Lower leg skin (tissue), 4 donors: ENCODE measurements at regions not wholly inside any gene's neighbourhood (a gene's known extent, or its start where the extent isn't known, plus 50 kb on each side); places are given as distances from the start of the nearest gene placed in this dataset.

Experiments
- DNase-seq, 2 donors: peaks; one replicate each; pipeline ENCODE4 v3.0.0-alpha.2; 2019; ENCODE audit warnings: low spot score in 2 of 2
- H3K4me3 ChIP-seq: fragments of 200-600 bp; sonication (generic); 2 replicates; pipeline ENCODE4 v1.5.1; 2017; ENCODE audit warnings: mild to moderate bottlenecking, low read depth; ENCODE audit not compliant: poor library complexity, severe bottlenecking
- POLR2A ChIP-seq, 2 donors: fragments of 450-650 bp; IDR thresholded peaks; one replicate each; pipeline ENCODE4 v1.6.1; 2016 to 2017; ENCODE audit warnings: antibody characterized with exemption in 2 of 2, mild to moderate bottlenecking in 1 of 2, moderate library complexity in 1 of 2
- WGBS, 2 donors: methylation state at CpG; one replicate each; pipeline ENCODE4 v1.1.5; 2018; 5-methylcytosine and 5-hydroxymethylcytosine counted together
- intact Hi-C: fragments of 100-400 bp; cut with DNase I; formaldehyde crosslinking; loops from one replicate; pipeline ENCODE4 v1.15.0; 2023; ENCODE audit warnings: low total_unique reads
- TF ChIP-seq, protein P1 (sequence below), 3 donors: fragments of 450-650 bp; IDR thresholded peaks; one replicate each; pipeline ENCODE4 v1.5.1; 2016; ENCODE audit warnings: antibody characterized with exemption in 3 of 3, mild to moderate bottlenecking in 3 of 3, moderate library complexity in 2 of 3

- intact Hi-C loops = no loop called here
- WGBS, 2 donors = 49 to 68% methylated on average over 31 to 38 of the region's 43 CpGs
- DNase-seq = no peak
- TF ChIP-seq, protein P1, sequence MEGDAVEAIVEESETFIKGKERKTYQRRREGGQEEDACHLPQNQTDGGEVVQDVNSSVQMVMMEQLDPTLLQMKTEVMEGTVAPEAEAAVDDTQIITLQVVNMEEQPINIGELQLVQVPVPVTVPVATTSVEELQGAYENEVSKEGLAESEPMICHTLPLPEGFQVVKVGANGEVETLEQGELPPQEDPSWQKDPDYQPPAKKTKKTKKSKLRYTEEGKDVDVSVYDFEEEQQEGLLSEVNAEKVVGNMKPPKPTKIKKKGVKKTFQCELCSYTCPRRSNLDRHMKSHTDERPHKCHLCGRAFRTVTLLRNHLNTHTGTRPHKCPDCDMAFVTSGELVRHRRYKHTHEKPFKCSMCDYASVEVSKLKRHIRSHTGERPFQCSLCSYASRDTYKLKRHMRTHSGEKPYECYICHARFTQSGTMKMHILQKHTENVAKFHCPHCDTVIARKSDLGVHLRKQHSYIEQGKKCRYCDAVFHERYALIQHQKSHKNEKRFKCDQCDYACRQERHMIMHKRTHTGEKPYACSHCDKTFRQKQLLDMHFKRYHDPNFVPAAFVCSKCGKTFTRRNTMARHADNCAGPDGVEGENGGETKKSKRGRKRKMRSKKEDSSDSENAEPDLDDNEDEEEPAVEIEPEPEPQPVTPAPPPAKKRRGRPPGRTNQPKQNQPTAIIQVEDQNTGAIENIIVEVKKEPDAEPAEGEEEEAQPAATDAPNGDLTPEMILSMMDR (IDR thresholded peaks at IDR 0.05) = no peak
- no peak for TF ChIP-seq POLR2A (IDR thresholded peaks at IDR 0.05)
- H3K4me3 ChIP-seq = no peak overlapping the region
Measured at GRCh38 chr10:120011359-120012130, 119.0 kb downstream of the SEC23IP start.

DNA sequence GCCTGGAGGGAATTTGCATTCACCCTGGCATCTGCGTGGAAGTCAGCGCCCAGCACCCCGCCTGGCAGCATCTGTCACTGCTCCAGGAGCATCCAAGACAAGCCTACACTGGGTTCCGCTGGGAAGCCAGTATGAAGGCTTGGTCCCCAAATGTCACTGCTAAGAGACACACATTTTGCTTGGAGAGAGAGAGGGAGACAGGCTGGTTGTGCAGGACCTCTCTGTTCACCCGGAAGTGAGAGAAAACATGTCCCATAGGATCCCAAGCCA is 119.5 kb downstream of the SEC23IP start:
- DNase-seq = no peak
- TF ChIP-seq POLR2A (IDR thresholded peaks at IDR 0.05) = no peak
- TF ChIP-seq, protein P1 (IDR thresholded peaks at IDR 0.05) = no peak
- H3K4me3 ChIP-seq = no peak overlapping the region
- intact Hi-C loops = no loop called here
- 47 to 64% methylated on average over 5 of the region's 5 CpGs for WGBS, 2 donors

DNA sequence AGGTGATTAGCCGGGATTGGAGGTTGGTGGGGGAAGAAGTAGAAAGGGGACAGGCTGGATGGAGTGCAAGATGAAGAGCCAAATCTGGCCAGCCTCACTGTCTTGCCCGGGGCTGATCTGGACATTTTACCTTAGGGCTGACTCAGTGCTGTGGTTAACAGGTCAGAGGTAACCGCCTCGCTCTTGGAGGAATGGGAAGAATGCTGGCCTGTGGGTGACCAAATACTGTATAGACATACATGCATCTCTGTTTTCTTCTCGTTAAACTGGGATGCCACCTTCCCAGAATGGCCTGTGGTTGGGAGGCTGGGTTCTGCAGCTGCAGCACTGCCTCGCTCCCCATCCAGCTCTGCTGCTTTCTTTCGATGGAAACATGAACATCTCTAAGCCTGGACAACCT is 120.0 kb downstream of the SEC23IP start:
- H3K4me3 ChIP-seq = no peak overlapping the region
- intact Hi-C loops = no loop called here
- TF ChIP-seq, protein P1 (IDR thresholded peaks at IDR 0.05) = no peak
- TF ChIP-seq POLR2A (IDR thresholded peaks at IDR 0.05) = no peak
- 85 to 87% methylated on average over 7 of the region's 7 CpGs for WGBS, 2 donors
- no peak for DNase-seq

GRCh38 chr10:120014031-120014430 is 121.5 kb downstream of the SEC23IP start:
- TF ChIP-seq, protein P1 (IDR thresholded peaks at IDR 0.05) = no peak
- no peak for TF ChIP-seq POLR2A (IDR thresholded peaks at IDR 0.05)
- intact Hi-C loops = no loop called here
- DNase-seq = no peak
- WGBS, 2 donors = 71 to 81% methylated on average over 3 of the region's 3 CpGs
- H3K4me3 ChIP-seq = no peak overlapping the region

GRCh38 chr10:120015064-120015463 is 122.5 kb downstream of the SEC23IP start:
- TF ChIP-seq POLR2A (IDR thresholded peaks at IDR 0.05) = no peak
- TF ChIP-seq, protein P1 (IDR thresholded peaks at IDR 0.05) = no peak
- DNase-seq = no peak
- H3K4me3 ChIP-seq = no peak overlapping the region
- WGBS, 2 donors = 93% methylated on average over 5 of the region's 5 CpGs
- intact Hi-C loops = no loop called here

DNA sequence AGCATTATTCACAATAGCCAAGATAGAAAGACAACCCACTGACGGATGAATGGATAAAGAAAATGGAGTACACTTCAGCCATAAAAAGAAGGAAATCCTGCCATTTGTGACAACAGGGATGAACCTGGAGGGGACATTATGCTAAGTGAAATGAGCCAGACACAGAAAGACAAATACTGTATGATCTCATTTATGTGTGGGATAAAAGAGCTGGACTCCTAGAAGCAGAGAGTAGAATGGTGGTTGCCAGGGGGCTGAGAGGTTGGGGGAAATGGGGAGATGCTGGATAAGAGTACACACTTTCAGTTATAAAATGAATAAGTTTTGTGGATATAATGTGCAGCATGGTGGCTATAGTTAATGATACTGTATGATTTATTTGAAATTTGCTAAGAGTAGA is 124.4 kb downstream of the SEC23IP start:
- WGBS, 2 donors = 82 to 96% methylated on average over 1 of the region's 1 CpG
- intact Hi-C loops = no loop called here
- no peak overlapping the region for H3K4me3 ChIP-seq
- TF ChIP-seq, protein P1 (IDR thresholded peaks at IDR 0.05) = no peak
- no peak for TF ChIP-seq POLR2A (IDR thresholded peaks at IDR 0.05)
- DNase-seq = no peak
